PC-9 (cell line): ENCODE measurements at regions not wholly inside any gene's neighbourhood (a gene's known extent, or its start where the extent isn't known, plus 50 kb on each side); places are given as distances from the start of the nearest gene placed in this dataset.

Experiments
- BruUV-seq: library from RNA; stranded (reverse); fragments of 400-500 nt; replicated peaks from 2 replicates; lab custom pipeline; 2021; lab: Mats Ljungman, UMichigan
- CTCF ChIA-PET: fragments of 300-600 bp; sonication (Branson Sonifier 250); formaldehyde crosslinking; loops from one replicate; lab custom pipeline; 2022; ENCODE audit warnings: antibody characterized with exemption; lab: Charles Lee
- POLR2A ChIA-PET: fragments of 300-600 bp; sonication (Branson Sonifier 250); formaldehyde crosslinking; loops from one replicate; lab custom pipeline; 2022; ENCODE audit warnings: antibody characterized with exemption; ENCODE audit not compliant: unreplicated experiment; lab: Charles Lee
- DNase-seq, 2 experiments: peaks; one replicate each; pipeline versions ENCODE4 v3.0.0 to v3.0.0-alpha.2; 2015 to 2022; ENCODE audit warnings: mixed read lengths in 1 of 2
- H2AFZ ChIP-seq: fragments of 200-600 bp; sonication (generic); 2 replicates; pipeline ENCODE4 v1.8.1; 2017; ENCODE audit warnings: antibody characterized with exemption
- H3F3A ChIP-seq: fragments of 200-600 bp; sonication (generic); 2 replicates; pipeline ENCODE4 v1.8.1; 2017; ENCODE audit warnings: antibody characterized with exemption, mild to moderate bottlenecking, low read depth; ENCODE audit not compliant: insufficient read depth
- H3K27ac ChIP-seq: fragments of 200-600 bp; sonication (generic); 2 replicates; pipeline ENCODE4 v1.6.1; 2016; ENCODE audit warnings: mixed run types
- H3K27me3 ChIP-seq: fragments of 200-600 bp; sonication (generic); 2 replicates; pipeline ENCODE4 v1.6.1; 2016; ENCODE audit warnings: low read depth, mixed run types; ENCODE audit not compliant: insufficient read depth
- H3K36me3 ChIP-seq: fragments of 200-600 bp; sonication (generic); 2 replicates; pipeline ENCODE4 v1.6.1; 2016; ENCODE audit warnings: low read depth, mixed run types
- H3K4me1 ChIP-seq: fragments of 200-600 bp; sonication (generic); replicated peaks from 2 replicates; pipeline ENCODE4 v1.6.1; 2016; ENCODE audit warnings: mixed run types; ENCODE audit not compliant: insufficient read depth
- H3K4me2 ChIP-seq: fragments of 200-600 bp; sonication (generic); 2 replicates; pipeline ENCODE4 v1.6.1; 2017; ENCODE audit warnings: mixed run types
- H3K4me3 ChIP-seq: fragments of 200-600 bp; sonication (generic); 2 replicates; pipeline ENCODE4 v1.6.1; 2016; ENCODE audit warnings: mixed run types
- H3K79me2 ChIP-seq: fragments of 200-600 bp; sonication (generic); 2 replicates; pipeline ENCODE4 v1.6.1; 2017; ENCODE audit warnings: low read depth, mixed run types
- H3K9me2 ChIP-seq: fragments of 200-600 bp; sonication (generic); 2 replicates; pipeline ENCODE4 v1.8.1; 2017; ENCODE audit warnings: mild to moderate bottlenecking; ENCODE audit not compliant: insufficient read depth
- H3K9me3 ChIP-seq: fragments of 200-600 bp; sonication (generic); 2 replicates; pipeline ENCODE4 v1.8.1; 2016; ENCODE audit warnings: low read depth; ENCODE audit not compliant: insufficient read depth
- H4K20me1 ChIP-seq: fragments of 200-600 bp; sonication (generic); 2 replicates; pipeline ENCODE4 v1.8.1; 2017; ENCODE audit not compliant: insufficient read depth
- CTCF ChIP-seq: fragments of 200-600 bp; sonication (generic); conservative IDR thresholded peaks from 2 replicates; pipeline ENCODE4 v1.6.1; 2017; ENCODE audit warnings: mixed run types, antibody characterized with exemption, mild to moderate bottlenecking, moderate library complexity
- EZH2 ChIP-seq: fragments of 200-600 bp; sonication (generic); IDR thresholded peaks from 2 replicates; pipeline ENCODE4 v1.8.0; 2017; ENCODE audit warnings: antibody characterized with exemption, low read depth
- intact Hi-C: fragments of 100-400 bp; cut with micrococcal nuclease; formaldehyde crosslinking; loops from one replicate; pipeline ENCODE4 v1.10.0; 2022; ENCODE audit not compliant: unreplicated experiment

- H3K9me3 ChIP-seq, result no peaks in the 10 kb centered on the region
- no peaks in the 10 kb centered on the region for H3K36me3 ChIP-seq
- CTCF ChIA-PET, result no interaction called here
- H3K79me2 ChIP-seq, result no peaks in the 10 kb centered on the region
- no peaks in the 10 kb centered on the region for H3K27me3 ChIP-seq
- no peaks in the 10 kb centered on the region for H3K9me2 ChIP-seq
- DNase-seq, result no peak
- intact Hi-C loops, result no loop called here
- POLR2A ChIA-PET, result no interaction called here
- no peak overlapping the region for H2AFZ ChIP-seq
- no peaks in the 10 kb centered on the region for H3F3A ChIP-seq
- no peak overlapping the region for H3K4me2 ChIP-seq
- no peaks in the 10 kb centered on the region for H4K20me1 ChIP-seq
- no TSS peak for BruUV-seq
- no peak overlapping the region for H3K27ac ChIP-seq
- no peak overlapping the region for H3K4me3 ChIP-seq
- TF ChIP-seq CTCF (no peak), EZH2 (no peak)
- H3K4me1 ChIP-seq, result no peaks in the 10 kb centered on the region
These were observed 842.7 kb downstream of the STPG2 start for GRCh38 chr4:97300561-97300960.

GRCh38 chr4:97305351-97305750, 837.9 kb downstream of the STPG2 start:
- no peak overlapping the region for H3K4me2 ChIP-seq
- H3K79me2 ChIP-seq, result no peaks in the 10 kb centered on the region
- no peak for TF ChIP-seq CTCF
- TF ChIP-seq EZH2, result no peak
- H3K9me3 ChIP-seq, result no peaks in the 10 kb centered on the region
- H3K9me2 ChIP-seq, result no peaks in the 10 kb centered on the region
- no peaks in the 10 kb centered on the region for H3K36me3 ChIP-seq
- no peaks in the 10 kb centered on the region for H4K20me1 ChIP-seq
- no peaks in the 10 kb centered on the region for H3K4me1 ChIP-seq
- no peaks in the 10 kb centered on the region for H3F3A ChIP-seq
- H3K27ac ChIP-seq, result no peak overlapping the region
- intact Hi-C loops, result no loop called here
- no peak overlapping the region for H2AFZ ChIP-seq
- H3K27me3 ChIP-seq, result no peaks in the 10 kb centered on the region
- no peak for DNase-seq
- ChIA-PET POLR2A (no interaction called here), CTCF (no interaction called here)
- BruUV-seq, result no TSS peak
- H3K4me3 ChIP-seq, result no peak overlapping the region

GRCh38 chr4:97309121-97309520, 834.2 kb downstream of the STPG2 start:
- TF ChIP-seq CTCF, result no peak
- TF ChIP-seq EZH2, result no peak
- no peaks in the 10 kb centered on the region for H3K9me3 ChIP-seq
- H3K79me2 ChIP-seq, result no peaks in the 10 kb centered on the region
- no peak for DNase-seq
- H3K36me3 ChIP-seq, result no peaks in the 10 kb centered on the region
- H3K4me2 ChIP-seq, result no peak overlapping the region
- intact Hi-C loops, result no loop called here
- H3K4me3 ChIP-seq, result no peak overlapping the region
- no peaks in the 10 kb centered on the region for H3K27me3 ChIP-seq
- POLR2A ChIA-PET, result no interaction called here
- no peaks in the 10 kb centered on the region for H4K20me1 ChIP-seq
- BruUV-seq, result no TSS peak
- H3K4me1 ChIP-seq, result no peaks in the 10 kb centered on the region
- no peak overlapping the region for H2AFZ ChIP-seq
- no peaks in the 10 kb centered on the region for H3F3A ChIP-seq
- CTCF ChIA-PET, result no interaction called here
- no peak overlapping the region for H3K27ac ChIP-seq
- no peaks in the 10 kb centered on the region for H3K9me2 ChIP-seq
